Parathyroid adenoma (tissue), 2 donors: ENCODE measurements at regions not wholly inside any gene's neighbourhood (a gene's known extent, or its start where the extent isn't known, plus 50 kb on each side); places are given as distances from the start of the nearest gene placed in this dataset.

Experiments used
- H2AFZ ChIP-seq: fragments of 300-600 bp; sonication (generic); one replicate; pipeline ENCODE4 v1.7.0; 2017; ENCODE audit warnings: antibody characterized with exemption, mild to moderate bottlenecking
- H3K27ac ChIP-seq: fragments of 300-600 bp; sonication (generic); one replicate; pipeline ENCODE4 v1.7.0; 2017
- H3K27me3 ChIP-seq: fragments of 300-600 bp; sonication (generic); one replicate; pipeline ENCODE4 v1.7.0; 2017; ENCODE audit warnings: low read length; ENCODE audit not compliant: control insufficient read depth, insufficient read depth
- H3K36me3 ChIP-seq: fragments of 300-600 bp; sonication (generic); one replicate; pipeline ENCODE4 v1.7.0; 2017; ENCODE audit warnings: low read length; ENCODE audit not compliant: control insufficient read depth, insufficient read depth
- H3K4me1 ChIP-seq: fragments of 300-600 bp; sonication (generic); one replicate; pipeline ENCODE4 v1.7.0; 2017; ENCODE audit warnings: control low read depth
- H3K4me2 ChIP-seq: fragments of 300-600 bp; sonication (generic); one replicate; pipeline ENCODE4 v1.7.0; 2017; ENCODE audit warnings: low read length
- H3K4me3 ChIP-seq: fragments of 300-600 bp; sonication (generic); one replicate; pipeline ENCODE4 v1.7.0; 2017; ENCODE audit warnings: low read depth, low read length
- H3K79me2 ChIP-seq: fragments of 300-600 bp; sonication (generic); one replicate; pipeline ENCODE4 v1.7.0; 2017; ENCODE audit warnings: control low read depth
- H3K9ac ChIP-seq: fragments of 300-600 bp; sonication (generic); one replicate; pipeline ENCODE4 v1.7.0; 2017; ENCODE audit warnings: mild to moderate bottlenecking
- H3K9me3 ChIP-seq: fragments of 300-600 bp; sonication (generic); one replicate; pipeline ENCODE4 v1.7.0; 2017; ENCODE audit warnings: low read length; ENCODE audit not compliant: control insufficient read depth
- TF ChIP-seq, protein P1 (sequence below): fragments of 300-600 bp; sonication (generic); IDR thresholded peaks from one replicate; pipeline ENCODE4 v1.7.0; 2017; ENCODE audit warnings: antibody characterized with exemption, mild to moderate bottlenecking
- donor health status: primary hyperparathyroidism.

DNA sequence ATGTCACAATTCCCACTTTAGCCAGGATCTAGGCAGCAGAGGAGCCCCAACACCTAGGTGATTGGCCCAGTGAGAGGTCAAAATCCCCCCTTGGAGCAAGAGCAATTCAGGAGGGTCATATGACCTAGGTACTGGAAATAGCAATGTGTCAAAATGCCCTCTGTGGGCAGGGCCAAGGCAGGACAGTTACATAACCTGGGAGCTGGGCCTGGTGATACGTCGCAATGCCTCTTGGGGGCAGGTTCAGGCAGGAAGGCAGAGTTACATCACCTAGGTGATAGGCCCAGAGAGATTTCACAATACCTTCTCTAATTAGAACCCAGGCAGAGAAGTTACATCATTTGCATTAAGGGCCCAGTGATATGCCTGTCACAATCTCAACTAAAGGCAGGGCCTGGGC lies 1906.3 kb downstream of the TP53TG3F start:
- no peak overlapping the region for H3K4me3 ChIP-seq
- TF ChIP-seq, protein P1, sequence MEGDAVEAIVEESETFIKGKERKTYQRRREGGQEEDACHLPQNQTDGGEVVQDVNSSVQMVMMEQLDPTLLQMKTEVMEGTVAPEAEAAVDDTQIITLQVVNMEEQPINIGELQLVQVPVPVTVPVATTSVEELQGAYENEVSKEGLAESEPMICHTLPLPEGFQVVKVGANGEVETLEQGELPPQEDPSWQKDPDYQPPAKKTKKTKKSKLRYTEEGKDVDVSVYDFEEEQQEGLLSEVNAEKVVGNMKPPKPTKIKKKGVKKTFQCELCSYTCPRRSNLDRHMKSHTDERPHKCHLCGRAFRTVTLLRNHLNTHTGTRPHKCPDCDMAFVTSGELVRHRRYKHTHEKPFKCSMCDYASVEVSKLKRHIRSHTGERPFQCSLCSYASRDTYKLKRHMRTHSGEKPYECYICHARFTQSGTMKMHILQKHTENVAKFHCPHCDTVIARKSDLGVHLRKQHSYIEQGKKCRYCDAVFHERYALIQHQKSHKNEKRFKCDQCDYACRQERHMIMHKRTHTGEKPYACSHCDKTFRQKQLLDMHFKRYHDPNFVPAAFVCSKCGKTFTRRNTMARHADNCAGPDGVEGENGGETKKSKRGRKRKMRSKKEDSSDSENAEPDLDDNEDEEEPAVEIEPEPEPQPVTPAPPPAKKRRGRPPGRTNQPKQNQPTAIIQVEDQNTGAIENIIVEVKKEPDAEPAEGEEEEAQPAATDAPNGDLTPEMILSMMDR: no peak
- no peak overlapping the region for H2AFZ ChIP-seq
- H3K9ac ChIP-seq: no peak overlapping the region
- H3K4me2 ChIP-seq: no peak overlapping the region
- no peaks in the 10 kb centered on the region for H3K4me1 ChIP-seq
- H3K36me3 ChIP-seq: no peaks in the 10 kb centered on the region
- no peaks in the 10 kb centered on the region for H3K27me3 ChIP-seq
- no peak overlapping the region for H3K27ac ChIP-seq
- no peaks in the 10 kb centered on the region for H3K79me2 ChIP-seq
- H3K9me3 ChIP-seq: no peaks in the 10 kb centered on the region

- Histone ChIP-seq H3K79me2 (no peaks in the 10 kb centered on the region), H3K9me3 (no peaks in the 10 kb centered on the region), H3K27me3 (no peaks in the 10 kb centered on the region), H3K27ac (no peak overlapping the region), H2AFZ (no peak overlapping the region), H3K4me2 (no peak overlapping the region), H3K36me3 (no peaks in the 10 kb centered on the region), H3K4me1 (no peaks in the 10 kb centered on the region), H3K9ac (no peak overlapping the region), H3K4me3 (no peak overlapping the region)
- TF ChIP-seq, protein P1: no peak
These were observed 1911.2 kb downstream of the TP53TG3F start for GRCh38 chr16:35370617-35371016.

DNA sequence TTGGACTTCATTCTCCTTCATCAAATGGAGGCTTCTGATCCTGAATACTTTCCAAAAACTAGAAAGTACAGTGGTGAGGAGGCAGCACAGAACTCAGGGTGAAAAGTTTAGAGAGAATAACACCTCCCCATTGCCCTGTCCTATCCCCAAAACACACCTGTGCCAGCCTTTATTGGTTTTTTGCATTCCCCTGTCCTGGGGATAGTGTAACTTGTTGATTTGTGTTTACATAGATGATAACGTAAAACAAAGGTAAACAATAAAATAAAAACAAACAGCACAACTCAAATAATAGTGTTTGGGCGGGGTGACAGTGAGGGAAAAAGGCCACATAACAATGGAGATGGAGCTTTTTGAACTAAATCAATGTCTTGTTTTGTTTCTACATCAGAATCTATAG lies 1917.7 kb downstream of the TP53TG3F start:
- Histone ChIP-seq H3K27ac (no peak overlapping the region), H3K36me3 (no peaks in the 10 kb centered on the region), H3K79me2 (no peaks in the 10 kb centered on the region), H3K4me1 (no peaks in the 10 kb centered on the region), H3K9me3 (no peaks in the 10 kb centered on the region), H3K9ac (no peak overlapping the region), H3K4me3 (no peak overlapping the region), H3K4me2 (no peak overlapping the region), H3K27me3 (no peaks in the 10 kb centered on the region), H2AFZ (no peak overlapping the region)
- TF ChIP-seq, protein P1: no peak

GRCh38 chr16:35386619-35387018 lies 1927.2 kb downstream of the TP53TG3F start:
- no peaks in the 10 kb centered on the region for H3K4me1 ChIP-seq
- no peak overlapping the region for H2AFZ ChIP-seq
- H3K4me2 ChIP-seq: no peak overlapping the region
- no peaks in the 10 kb centered on the region for H3K79me2 ChIP-seq
- no peaks in the 10 kb centered on the region for H3K9me3 ChIP-seq
- TF ChIP-seq, protein P1: no peak
- H3K27me3 ChIP-seq: no peaks in the 10 kb centered on the region
- H3K9ac ChIP-seq: no peak overlapping the region
- no peak overlapping the region for H3K27ac ChIP-seq
- H3K36me3 ChIP-seq: no peaks in the 10 kb centered on the region
- no peak overlapping the region for H3K4me3 ChIP-seq

GRCh38 chr16:35391328-35391727 lies 1931.9 kb downstream of the TP53TG3F start:
- Histone ChIP-seq H3K9ac (no peak overlapping the region), H3K27ac (no peak overlapping the region), H3K27me3 (no peaks in the 10 kb centered on the region), H3K4me2 (peak overlapping the region; percentile 32), H3K79me2 (no peaks in the 10 kb centered on the region), H3K4me1 (no peaks in the 10 kb centered on the region), H3K9me3 (no peaks in the 10 kb centered on the region), H3K36me3 (no peaks in the 10 kb centered on the region), H2AFZ (no peak overlapping the region), H3K4me3 (no peak overlapping the region)
- TF ChIP-seq, protein P1: no peak
